Left cardiac atrium (tissue), 4 donors: ENCODE measurements at regions not wholly inside any gene's neighbourhood (a gene's known extent, or its start where the extent isn't known, plus 50 kb on each side); places are given as distances from the start of the nearest gene placed in this dataset.

Source experiments
- ATAC-seq, 2 donors: fragments of 200-7000 bp; cut with Tn5 transposase; one replicate each; pipeline ENCODE4 v1.9.1; 2020; ENCODE audit warnings: mild to moderate bottlenecking in 2 of 2, moderate library complexity in 2 of 2
- DNase-seq: peaks from one replicate; pipeline ENCODE4 v3.0.0-alpha.2; 2020
- intact Hi-C, 2 donors: fragments of 100-400 bp; cut with DNase I; formaldehyde crosslinking; loops; one replicate each; pipeline versions ENCODE4 v1.14.1 to v1.15.1; 2022 to 2023
- donor health status: DM: no; HTN: yes; CAD: no.
- donor health status: DM: no; HTN: yes; CAD: no; lungs with severe emphysema.
- donor health status: DM: yes; HTN: yes; CAD: no.
- donor health status: Dilated cardiomyopathy.

- DNase-seq (no peak), ATAC-seq (no peak)
- intact Hi-C loops: no loop called here
Observed at GRCh38 chr14:87233806-87234384, 759.1 kb downstream of the GALC start.

- intact Hi-C loops: no loop called here
- no peak for DNase-seq
- no peak for ATAC-seq
Observed at GRCh38 chr14:87233266-87233665, 759.7 kb downstream of the GALC start.

GRCh38 chr14:87231336-87232026 is 761.5 kb downstream of the GALC start:
- intact Hi-C loops: no loop called here
- no peak for DNase-seq
- no peak for ATAC-seq

- ATAC-seq: no peak
- no peak for DNase-seq
- intact Hi-C loops: no loop called here
Observed at GRCh38 chr14:87230726-87231125, 762.3 kb downstream of the GALC start.

GRCh38 chr14:87229131-87229530 is 763.9 kb downstream of the GALC start:
- DNase-seq (no peak), ATAC-seq (no peak)
- intact Hi-C loops: no loop called here

GRCh38 chr14:87217023-87217422 is 776.0 kb downstream of the GALC start:
- ATAC-seq: no peak
- no peak for DNase-seq
- intact Hi-C loops: no loop called here

GRCh38 chr14:87214558-87214957 is 778.4 kb downstream of the GALC start:
- no peak for ATAC-seq
- intact Hi-C loops: no loop called here
- DNase-seq: no peak

GRCh38 chr14:87207756-87208155 is 785.2 kb downstream of the GALC start:
- ATAC-seq: no peak
- DNase-seq: no peak
- intact Hi-C loops: no loop called here

- intact Hi-C loops: no loop called here
- ATAC-seq: no peak
- DNase-seq: no peak
Observed at GRCh38 chr14:87205811-87206210, 787.2 kb downstream of the GALC start.

- DNase-seq (no peak), ATAC-seq (no peak)
- intact Hi-C loops: no loop called here
Observed at GRCh38 chr14:87203346-87203745, 789.6 kb downstream of the GALC start.

- intact Hi-C loops: no loop called here
- ATAC-seq: no peak
Observed at GRCh38 chr14:87199381-87199780, 793.6 kb downstream of the GALC start.

GRCh38 chr14:87196436-87196835 is 796.5 kb downstream of the GALC start:
- intact Hi-C loops: no loop called here
- DNase-seq: no peak
- no peak for ATAC-seq

More at GRCh38 chr14:87199381-87199780, 793.6 kb downstream of the GALC start:
- no peak for DNase-seq

GRCh38 chr14:87187786-87188185 is 805.2 kb downstream of the GALC start:
- intact Hi-C loops: no loop called here

GRCh38 chr14:87186737-87187136 is 806.2 kb downstream of the GALC start:
- ATAC-seq (no peak), DNase-seq (no peak)
- intact Hi-C loops: no loop called here

More at GRCh38 chr14:87187786-87188185, 805.2 kb downstream of the GALC start:
- no peak for DNase-seq
- no peak for ATAC-seq

- intact Hi-C loops: no loop called here
- DNase-seq: no peak
- no peak for ATAC-seq
Observed at GRCh38 chr14:87185961-87186560, 806.9 kb downstream of the GALC start.

GRCh38 chr14:87184180-87184579 is 808.8 kb downstream of the GALC start:
- DNase-seq: no peak
- intact Hi-C loops: no loop called here
- no peak for ATAC-seq

- DNase-seq (no peak), ATAC-seq (no peak)
- intact Hi-C loops: no loop called here
Observed at GRCh38 chr14:87181288-87181687, 811.7 kb downstream of the GALC start.

GRCh38 chr14:87179936-87180335 is 813.0 kb downstream of the GALC start:
- ATAC-seq: no peak
- intact Hi-C loops: no loop called here

GRCh38 chr14:87178277-87178676 is 814.7 kb downstream of the GALC start:
- DNase-seq (no peak), ATAC-seq (no peak)
- intact Hi-C loops: no loop called here

More at GRCh38 chr14:87179936-87180335, 813.0 kb downstream of the GALC start:
- no peak for DNase-seq

- DNase-seq (no peak), ATAC-seq (no peak)
- intact Hi-C loops: no loop called here
Observed at GRCh38 chr14:87175175-87175574, 817.8 kb downstream of the GALC start.

- ATAC-seq (no peak), DNase-seq (no peak)
- intact Hi-C loops: no loop called here
Observed at GRCh38 chr14:87171141-87171540, 821.8 kb downstream of the GALC start.
